Heart right ventricle (tissue), 16 donors: ENCODE measurements at regions not wholly inside any gene's neighbourhood (a gene's known extent, or its start where the extent isn't known, plus 50 kb on each side); places are given as distances from the start of the nearest gene placed in this dataset.
A peak's percentile ranks its signal among the peaks of the same experiment; 100 is the strongest.

ENCODE experiments used
- ATAC-seq, 8 donors: fragments of 200-7000 bp; cut with Tn5 transposase; one replicate each; pipeline ENCODE4 v1.9.1; 2020; ENCODE audit warnings: mild to moderate bottlenecking in 8 of 8, moderate library complexity in 8 of 8, moderate number of reproducible peaks in 1 of 8
- DNase-seq, 2 donors: peaks; one replicate each; pipeline ENCODE4 v3.0.0-alpha.2; 2020
- H3K27ac ChIP-seq, 10 donors: fragments of 200-600 bp; sonication (generic) in 2 of 10; one replicate each; pipeline versions ENCODE4 v1.5.0 to v1.8.0; 2020 to 2022; ENCODE audit warnings: mild to moderate bottlenecking in 3 of 10
- H3K27me3 ChIP-seq, 7 donors: fragments of 200-600 bp; one replicate each; pipeline ENCODE4 v1.8.0; 2021 to 2022; ENCODE audit warnings: mild to moderate bottlenecking in 2 of 7
- H3K36me3 ChIP-seq, 9 donors: fragments of 200-600 bp; sonication (generic) in 1 of 9; one replicate each; pipeline versions ENCODE4 v1.5.0 to v1.8.0; 2020 to 2022; ENCODE audit warnings: mild to moderate bottlenecking in 2 of 9
- H3K4me1 ChIP-seq, 9 donors: fragments of 200-600 bp; sonication (generic) in 1 of 9; one replicate each; pipeline versions ENCODE4 v1.5.0 to v1.8.0; 2020 to 2022; ENCODE audit warnings: mild to moderate bottlenecking in 4 of 9
- H3K4me3 ChIP-seq, 10 donors: fragments of 200-600 bp; sonication (generic) in 2 of 10; one replicate each; pipeline versions ENCODE4 v1.5.0 to v1.8.0; 2020 to 2022; ENCODE audit warnings: mild to moderate bottlenecking in 7 of 10, moderate library complexity in 2 of 10
- H3K9me3 ChIP-seq, 11 donors: fragments of 200-600 bp in 10 of 11; sonication (generic) in 2 of 11; one replicate each; pipeline versions ENCODE4 v1.5.0 to v1.8.0; 2013 to 2022; ENCODE audit warnings: mild to moderate bottlenecking in 2 of 11, control low read depth in 1 of 11, moderate library complexity in 1 of 11
- CTCF ChIP-seq, 9 donors: fragments of 200-600 bp; sonication (generic) in 2 of 9; IDR thresholded peaks; one replicate each; pipeline versions ENCODE4 v1.5.0 to v1.8.0; 2021 to 2022; ENCODE audit warnings: antibody characterized with exemption in 9 of 9, mild to moderate bottlenecking in 5 of 9, moderate library complexity in 1 of 9
- WGBS, 2 donors: extraction: QIAGEN DNeasy Blood & Tissue Kit; methylation state at CpG; one replicate each; pipeline ENCODE4 v1.1.7; 2013; ENCODE audit warnings: inconsistent platforms in 1 of 2; 5-methylcytosine and 5-hydroxymethylcytosine counted together
- intact Hi-C, 10 donors: fragments of 100-400 bp; cut with DNase I; formaldehyde crosslinking; loops; one replicate each; pipeline versions ENCODE4 v1.11.1 to v1.14.2; 2022
- donor health status: Arrhythmogenic right ventricular cardiomyopathy.
- donor health status: ischemic (EF 13 %, LVEDD 7.1; RV severe dilation, severe dysfunction).
- donor health status: healthy with polysubstance abuse.
- donor health status: DM: no; HTN: yes; CAD: no.
- donor health status: DM: no; HTN: no; CAD: no.
- donor health status: ischemic (EF 25% LVEDD 6.9; RV normal size, moderate dysfunction).
- donor health status: ischemic (EF 25% LVEDD 5.7; RV mildly dilated, moderate dysfunction).
- donor health status: healthy.
- donor health status: DM: yes; HTN: yes; CAD: no.
- donor health status: Ischemic cardiomyopathy.
- donor health status: ischemic (EF 35%, LVEDD 5.7; RV mildly dilated, moderate dysfunction).
- donor health status: nonischemic (EF 11% LVEDD 7.7; RV severe dilation, severe dysfunction).
- donor health status: DM: yes; HTN: yes; CAD: no.
- donor health status: PGD.
- donor health status: ischemic (EF 29% LVEDD 5.4; RV normal size, mild dysfunction).
- donor health status: nonischemic (EF 23%, LVEDD 6.1; RV moderate dilation, normal function).

GRCh38 chr6:44054721-44055559 is 72.3 kb downstream of the MRPL14 start:
- no peaks in the 10 kb centered on the region for H3K36me3 ChIP-seq
- 75 to 84% methylated on average over 8 of the region's 8 CpGs for WGBS, 2 donors
- no peak for ATAC-seq
- peaks cover 0 to 4% (median 0%) of the 10 kb centered on the region in 11 donors for H3K9me3 ChIP-seq
- H3K27ac ChIP-seq, result peak overlapping the region in 6 of 10 donors; percentile 7 to 77 (median 28)
- no peak for DNase-seq
- no peak overlapping the region for H3K4me3 ChIP-seq
- peaks cover 25 to 88% (median 66%) of the 10 kb centered on the region in 9 donors for H3K4me1 ChIP-seq
- no peak for TF ChIP-seq CTCF (IDR thresholded peaks at IDR 0.05)
- intact Hi-C loops, result no loop called here
- H3K27me3 ChIP-seq, result no peaks in the 10 kb centered on the region

- 74 to 78% methylated on average over 11 of the region's 11 CpGs for WGBS, 2 donors
- H3K4me3 ChIP-seq, result no peak overlapping the region
- H3K9me3 ChIP-seq, result no peaks in the 10 kb centered on the region
- TF ChIP-seq CTCF (IDR thresholded peaks at IDR 0.05), result no peak
- H3K27ac ChIP-seq, result peak overlapping the region in 5 of 10 donors; percentile 4 to 77 (median 13)
- ATAC-seq (no peak), DNase-seq (no peak)
- intact Hi-C loops, result no loop called here
- H3K4me1 ChIP-seq, result peaks cover 18 to 88% (median 65%) of the 10 kb centered on the region in 9 donors
- H3K27me3 ChIP-seq, result no peaks in the 10 kb centered on the region
- no peaks in the 10 kb centered on the region for H3K36me3 ChIP-seq
Measured at GRCh38 chr6:44053760-44054556, 73.3 kb downstream of the MRPL14 start.

- Histone ChIP-seq H3K27me3 (no peaks in the 10 kb centered on the region), H3K4me1 (peaks cover 14 to 86% (median 62%) of the 10 kb centered on the region in 9 donors), H3K36me3 (no peaks in the 10 kb centered on the region), H3K27ac (peak overlapping the region in 6 of 10 donors; percentile 6 to 77 (median 65)), H3K9me3 (no peaks in the 10 kb centered on the region), H3K4me3 (no peak overlapping the region)
- no peak for TF ChIP-seq CTCF (IDR thresholded peaks at IDR 0.05)
- ATAC-seq (no peak), DNase-seq (no peak)
- 88 to 89% methylated on average over 6 of the region's 6 CpGs for WGBS, 2 donors
- intact Hi-C loops, result no loop called here
Measured at GRCh38 chr6:44053106-44053756, 74.0 kb downstream of the MRPL14 start.

GRCh38 chr6:44052419-44053023 is 74.7 kb downstream of the MRPL14 start:
- ATAC-seq (peak in 7 of 8 donors; percentile 26 to 60 (median 38)), DNase-seq (no peak)
- H3K4me3 ChIP-seq, result no peak overlapping the region
- peaks cover 11 to 79% (median 55%) of the 10 kb centered on the region in 9 donors for H3K4me1 ChIP-seq
- peak overlapping the region in 8 of 10 donors; percentile 5 to 77 (median 56) for H3K27ac ChIP-seq
- no peak for TF ChIP-seq CTCF (IDR thresholded peaks at IDR 0.05)
- H3K9me3 ChIP-seq, result no peaks in the 10 kb centered on the region
- H3K27me3 ChIP-seq, result no peaks in the 10 kb centered on the region
- H3K36me3 ChIP-seq, result no peaks in the 10 kb centered on the region
- intact Hi-C loops, result no loop called here
- WGBS, 2 donors, result 55 to 63% methylated on average over 4 of the region's 4 CpGs
